ENCODE measurements at regions not wholly inside any gene's neighbourhood (a gene's known extent, or its start where the extent isn't known, plus 50 kb on each side); places are given as distances from the start of the nearest gene placed in this dataset.

GRCh38 chr17:36786867-36787266 lies 150.4 kb upstream of the LHX1 start:
- ChIA-PET POLR2A (ENCODE audit: unreplicated experiment) (no interaction called here), CTCF (no interaction called here)
- ATAC-seq (no peak), DNase-seq (no peak)
- intact Hi-C loops (cut with micrococcal nuclease): no loop called here
- Histone ChIP-seq H3K4me3 (ENCODE audit: low read length) (no peak overlapping the region), H3K9me3 (ENCODE audit: low read length) (no peaks in the 10 kb centered on the region), H3K9ac (ENCODE audit: low read length) (no peak overlapping the region), H4K20me1 (ENCODE audit: low read length) (no peaks in the 10 kb centered on the region), H3K27me3 (ENCODE audit: low read length) (no peaks in the 10 kb centered on the region; the same call in 1 of the 2 replicates), H3K36me3 (ENCODE audit: low read depth, low read length) (no peaks in the 10 kb centered on the region), H3K4me2 (ENCODE audit: low read length) (no peak overlapping the region), H3F3A (ENCODE audit: low read length, unreplicated experiment) (no peaks in the 10 kb centered on the region), H3K9me2 (replicated peaks; ENCODE audit: low read length) (no peaks in the 10 kb centered on the region), H2AFZ (ENCODE audit: low read length) (no peak overlapping the region), H3K27ac (ENCODE audit: low read length) (no peak overlapping the region), H3K79me2 (ENCODE audit: low read length) (no peaks in the 10 kb centered on the region), H3K4me1 (ENCODE audit: insufficient read depth, low read length) (no peaks in the 10 kb centered on the region)
- TF ChIP-seq, protein P1, sequence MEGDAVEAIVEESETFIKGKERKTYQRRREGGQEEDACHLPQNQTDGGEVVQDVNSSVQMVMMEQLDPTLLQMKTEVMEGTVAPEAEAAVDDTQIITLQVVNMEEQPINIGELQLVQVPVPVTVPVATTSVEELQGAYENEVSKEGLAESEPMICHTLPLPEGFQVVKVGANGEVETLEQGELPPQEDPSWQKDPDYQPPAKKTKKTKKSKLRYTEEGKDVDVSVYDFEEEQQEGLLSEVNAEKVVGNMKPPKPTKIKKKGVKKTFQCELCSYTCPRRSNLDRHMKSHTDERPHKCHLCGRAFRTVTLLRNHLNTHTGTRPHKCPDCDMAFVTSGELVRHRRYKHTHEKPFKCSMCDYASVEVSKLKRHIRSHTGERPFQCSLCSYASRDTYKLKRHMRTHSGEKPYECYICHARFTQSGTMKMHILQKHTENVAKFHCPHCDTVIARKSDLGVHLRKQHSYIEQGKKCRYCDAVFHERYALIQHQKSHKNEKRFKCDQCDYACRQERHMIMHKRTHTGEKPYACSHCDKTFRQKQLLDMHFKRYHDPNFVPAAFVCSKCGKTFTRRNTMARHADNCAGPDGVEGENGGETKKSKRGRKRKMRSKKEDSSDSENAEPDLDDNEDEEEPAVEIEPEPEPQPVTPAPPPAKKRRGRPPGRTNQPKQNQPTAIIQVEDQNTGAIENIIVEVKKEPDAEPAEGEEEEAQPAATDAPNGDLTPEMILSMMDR (conservative IDR thresholded peaks at IDR 0.05; ENCODE audit: low read depth, low read length): no peak
- TF ChIP-seq EZH2 (IDR thresholded peaks at IDR 0.05; ENCODE audit: low read length, unreplicated experiment) (no peak), EZH2phosphoT487 (IDR thresholded peaks at IDR 0.05; ENCODE audit: borderline replicate concordance, low read length) (no peak)
- no TSS peak for BruUV-seq (replicated peaks)

DNA sequence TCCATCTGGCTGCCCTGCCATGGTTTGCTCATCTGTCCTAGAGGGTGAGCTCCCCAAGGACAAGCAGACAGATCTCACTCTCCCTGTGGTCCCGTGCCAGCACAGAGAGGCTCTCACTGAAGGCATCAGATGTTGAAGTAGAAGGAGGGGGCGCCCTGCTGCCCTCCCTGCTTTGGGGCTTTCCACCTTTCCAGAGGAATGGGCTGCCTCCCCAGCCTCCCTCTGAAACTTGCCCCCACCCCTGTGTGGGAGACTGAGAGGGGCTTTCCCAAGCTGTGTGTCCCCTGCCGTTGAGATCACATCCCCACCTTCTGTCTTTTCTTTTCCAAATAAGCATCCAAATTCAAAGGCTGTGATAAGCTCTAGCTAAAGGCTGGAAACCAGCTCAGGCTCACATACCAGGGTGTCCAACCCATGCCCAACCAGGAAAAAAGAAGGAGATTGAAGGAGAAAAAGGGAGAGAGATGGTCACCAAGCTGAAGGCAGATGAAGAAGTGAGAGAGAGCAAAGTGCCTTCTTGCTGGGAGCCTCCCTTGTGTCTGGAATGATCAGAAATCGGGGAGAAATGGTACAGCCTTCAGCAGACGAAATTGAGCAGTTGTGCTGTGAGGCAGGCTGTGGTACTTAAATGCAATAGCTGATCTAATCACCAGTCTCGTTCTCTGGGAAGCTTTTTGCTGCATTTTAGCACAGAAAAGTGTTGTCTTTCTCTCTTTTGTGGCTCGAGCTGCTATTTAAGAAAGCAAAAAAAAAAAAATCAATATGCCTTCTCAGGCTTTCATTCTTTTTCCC lies 145.9 kb upstream of the LHX1 start:
- Histone ChIP-seq H3K9me3 (ENCODE audit: low read length) (no peaks in the 10 kb centered on the region), H3K4me3 (ENCODE audit: low read length) (no peak overlapping the region), H3K4me1 (ENCODE audit: insufficient read depth, low read length) (no peaks in the 10 kb centered on the region), H3K9me2 (replicated peaks; ENCODE audit: low read length) (no peaks in the 10 kb centered on the region), H4K20me1 (ENCODE audit: low read length) (no peaks in the 10 kb centered on the region), H3K9ac (ENCODE audit: low read length) (no peak overlapping the region), H3F3A (ENCODE audit: low read length, unreplicated experiment) (no peaks in the 10 kb centered on the region), H2AFZ (ENCODE audit: low read length) (no peak overlapping the region), H3K27ac (ENCODE audit: low read length) (no peak overlapping the region), H3K4me2 (ENCODE audit: low read length) (no peak overlapping the region), H3K36me3 (ENCODE audit: low read depth, low read length) (no peaks in the 10 kb centered on the region), H3K79me2 (ENCODE audit: low read length) (no peaks in the 10 kb centered on the region), H3K27me3 (ENCODE audit: low read length) (no peaks in the 10 kb centered on the region; the same call in 1 of the 2 replicates)
- BruUV-seq (replicated peaks): no TSS peak
- intact Hi-C loops (cut with micrococcal nuclease): no loop called here
- DNase-seq (no peak), ATAC-seq (no peak)
- POLR2A ChIA-PET (ENCODE audit: unreplicated experiment): no interaction called here
- TF ChIP-seq EZH2 (IDR thresholded peaks at IDR 0.05; ENCODE audit: low read length, unreplicated experiment): no peak
- TF ChIP-seq, protein P1 (conservative IDR thresholded peaks at IDR 0.05; ENCODE audit: low read depth, low read length): no peak
- no peak for TF ChIP-seq EZH2phosphoT487 (IDR thresholded peaks at IDR 0.05; ENCODE audit: borderline replicate concordance, low read length)
- CTCF ChIA-PET: interaction anchor here (0.7 kb wide), 1 partner anchor 240 kb away, joined by 4 read pairs; no protein-coding TSS in a partner anchor

DNA sequence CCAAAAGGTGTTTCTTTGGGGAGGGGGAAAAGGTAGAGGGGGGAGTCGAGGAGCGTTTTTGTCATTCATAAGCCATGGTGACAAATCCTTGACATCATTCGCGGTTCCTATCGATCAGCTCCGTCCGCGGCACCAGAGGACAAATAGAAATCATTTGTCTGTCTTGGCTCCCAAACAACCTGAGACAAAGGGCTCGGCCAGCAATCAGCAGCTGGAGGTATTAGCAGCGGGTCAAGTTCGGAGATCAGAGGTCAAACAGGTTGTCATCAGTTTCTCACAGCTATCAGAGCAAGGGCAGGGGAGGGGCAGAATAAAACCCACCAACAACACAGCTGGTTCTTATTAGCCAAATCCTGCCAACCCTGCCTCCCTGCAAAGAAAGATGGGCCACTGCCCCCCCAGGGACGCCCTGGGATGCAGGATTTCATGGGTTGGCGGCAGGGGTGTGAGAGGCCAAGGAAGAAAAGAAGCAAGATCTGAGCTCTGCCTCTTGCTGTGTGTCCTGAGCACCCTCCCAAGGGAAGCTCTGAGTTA lies 145.3 kb upstream of the LHX1 start:
- no peaks in the 10 kb centered on the region for H3F3A ChIP-seq (ENCODE audit: low read length, unreplicated experiment)
- H3K9me3 ChIP-seq (ENCODE audit: low read length): no peaks in the 10 kb centered on the region
- CTCF ChIA-PET: interaction anchor here (0.7 kb wide), 1 partner anchor 241 kb away, joined by 4 read pairs; no protein-coding TSS in a partner anchor
- no peak for ATAC-seq
- H3K4me1 ChIP-seq (ENCODE audit: insufficient read depth, low read length): no peaks in the 10 kb centered on the region
- H2AFZ ChIP-seq (ENCODE audit: low read length): no peak overlapping the region
- H4K20me1 ChIP-seq (ENCODE audit: low read length): no peaks in the 10 kb centered on the region
- H3K27me3 ChIP-seq (ENCODE audit: low read length): no peaks in the 10 kb centered on the region; the same call in 1 of the 2 replicates
- no peak overlapping the region for H3K4me3 ChIP-seq (ENCODE audit: low read length)
- intact Hi-C loops (cut with micrococcal nuclease): no loop called here
- H3K9me2 ChIP-seq (replicated peaks; ENCODE audit: low read length): no peaks in the 10 kb centered on the region
- H3K27ac ChIP-seq (ENCODE audit: low read length): no peak overlapping the region
- no TSS peak for BruUV-seq (replicated peaks)
- DNase-seq: no peak
- H3K9ac ChIP-seq (ENCODE audit: low read length): no peak overlapping the region
- H3K79me2 ChIP-seq (ENCODE audit: low read length): no peaks in the 10 kb centered on the region
- no peak overlapping the region for H3K4me2 ChIP-seq (ENCODE audit: low read length)
- TF ChIP-seq EZH2 (IDR thresholded peaks at IDR 0.05; ENCODE audit: low read length, unreplicated experiment) (no peak), EZH2phosphoT487 (IDR thresholded peaks at IDR 0.05; ENCODE audit: borderline replicate concordance, low read length) (no peak)
- TF ChIP-seq, protein P1 (conservative IDR thresholded peaks at IDR 0.05; ENCODE audit: low read depth, low read length): no peak
- H3K36me3 ChIP-seq (ENCODE audit: low read depth, low read length): no peaks in the 10 kb centered on the region
- POLR2A ChIA-PET (ENCODE audit: unreplicated experiment): no interaction called here
